ENCODE measurements at regions not wholly inside any gene's neighbourhood (a gene's known extent, or its start where the extent isn't known, plus 50 kb on each side); places are given as distances from the start of the nearest gene placed in this dataset.

- Mint-ChIP-seq H3K4me1 (peaks cover 28% of the 10 kb centered on the region), H3K36me3 (peaks cover 4% of the 10 kb centered on the region), H3K27me3 (ENCODE audit: low read depth) (no peaks in the 10 kb centered on the region), H3K4me3 (no peak overlapping the region), H3K9me3 (peaks cover 14% of the 10 kb centered on the region), H3K27ac (no peak overlapping the region)
- no peak for DNase-seq (ENCODE audit: low spot score in 2 of 2, unreplicated experiment in 2 of 2)
- no peak for TF ChIP-seq CTCF (IDR thresholded peaks at IDR 0.05; ENCODE audit: unreplicated experiment)
Measured at GRCh38 chr12:102344691-102345090, 135.7 kb downstream of the IGF1 start.

GRCh38 chr12:102343361-102344121 lies 136.8 kb downstream of the IGF1 start:
- no peak for TF ChIP-seq CTCF (IDR thresholded peaks at IDR 0.05; ENCODE audit: unreplicated experiment)
- no peak overlapping the region for H3K27ac Mint-ChIP-seq
- H3K4me1 Mint-ChIP-seq: peaks cover 16% of the 10 kb centered on the region
- H3K9me3 Mint-ChIP-seq: peaks cover 14% of the 10 kb centered on the region
- no peaks in the 10 kb centered on the region for H3K27me3 Mint-ChIP-seq (ENCODE audit: low read depth)
- H3K4me3 Mint-ChIP-seq: no peak overlapping the region
- H3K36me3 Mint-ChIP-seq: peaks cover 4% of the 10 kb centered on the region
- DNase-seq (ENCODE audit: low spot score in 2 of 2, unreplicated experiment in 2 of 2): no peak

- DNase-seq (ENCODE audit: low spot score in 2 of 2, unreplicated experiment in 2 of 2): no peak
- Mint-ChIP-seq H3K27me3 (ENCODE audit: low read depth) (no peaks in the 10 kb centered on the region), H3K36me3 (peaks cover 4% of the 10 kb centered on the region), H3K4me3 (no peak overlapping the region), H3K27ac (no peak overlapping the region), H3K9me3 (peaks cover 17% of the 10 kb centered on the region), H3K4me1 (peaks cover 5% of the 10 kb centered on the region)
- no peak for TF ChIP-seq CTCF (IDR thresholded peaks at IDR 0.05; ENCODE audit: unreplicated experiment)
Measured at GRCh38 chr12:102342281-102343006, 137.9 kb downstream of the IGF1 start.

- H3K27me3 Mint-ChIP-seq (ENCODE audit: low read depth): no peaks in the 10 kb centered on the region
- no peak for DNase-seq (ENCODE audit: low spot score in 2 of 2, unreplicated experiment in 2 of 2)
- H3K27ac Mint-ChIP-seq: no peak overlapping the region
- H3K4me1 Mint-ChIP-seq: no peaks in the 10 kb centered on the region
- no peak overlapping the region for H3K4me3 Mint-ChIP-seq
- H3K9me3 Mint-ChIP-seq: peaks cover 26% of the 10 kb centered on the region
- H3K36me3 Mint-ChIP-seq: peaks cover 2% of the 10 kb centered on the region
- TF ChIP-seq CTCF (IDR thresholded peaks at IDR 0.05; ENCODE audit: unreplicated experiment): no peak
Measured at GRCh38 chr12:102334765-102335164, 137.1 kb upstream of the PMCH start.

GRCh38 chr12:102331419-102331818 lies 133.8 kb upstream of the PMCH start:
- Mint-ChIP-seq H3K36me3 (peaks cover 2% of the 10 kb centered on the region), H3K4me3 (no peak overlapping the region), H3K27ac (no peak overlapping the region), H3K9me3 (peaks cover 23% of the 10 kb centered on the region), H3K4me1 (peaks cover 17% of the 10 kb centered on the region), H3K27me3 (ENCODE audit: low read depth) (no peaks in the 10 kb centered on the region)
- no peak for TF ChIP-seq CTCF (IDR thresholded peaks at IDR 0.05; ENCODE audit: unreplicated experiment)
- DNase-seq (ENCODE audit: low spot score in 2 of 2, unreplicated experiment in 2 of 2): no peak

Measured in mesothelial cell of epicardium (in vitro differentiated cells).